ENCODE measurements at regions not wholly inside any gene's neighbourhood (a gene's known extent, or its start where the extent isn't known, plus 50 kb on each side); places are given as distances from the start of the nearest gene placed in this dataset.
"Not testable (repeated sequence)": the region's sequence is repeated elsewhere in the genome, so short reads cannot be mapped to it uniquely, and the experiment has no call there.

GRCh38 chr10:129213996-129214395 is 253.0 kb upstream of the MGMT start:
- not testable (repeated sequence) for DNase-seq

- no peak for DNase-seq
Measured at GRCh38 chr10:129219364-129219763, 247.7 kb upstream of the MGMT start.

- no peak for DNase-seq
Measured at GRCh38 chr10:129222436-129222835, 244.6 kb upstream of the MGMT start.

- no peak for DNase-seq
Measured at GRCh38 chr10:129223363-129223762, 243.7 kb upstream of the MGMT start.

GRCh38 chr10:129224065-129224464 is 243.0 kb upstream of the MGMT start:
- no peak for DNase-seq

GRCh38 chr10:129231821-129232220 is 235.2 kb upstream of the MGMT start:
- DNase-seq: no peak

GRCh38 chr10:129233351-129234148 is 233.5 kb upstream of the MGMT start:
- DNase-seq: no peak

GRCh38 chr10:129236274-129236691 is 230.8 kb upstream of the MGMT start:
- DNase-seq: no peak

- DNase-seq: no peak
Measured at GRCh38 chr10:129241461-129241860, 225.6 kb upstream of the MGMT start.

- no peak for DNase-seq
Measured at GRCh38 chr10:129244298-129244697, 222.7 kb upstream of the MGMT start.

GRCh38 chr10:129244757-129245156 is 222.3 kb upstream of the MGMT start:
- no peak for DNase-seq

GRCh38 chr10:129253161-129253864 is 213.7 kb upstream of the MGMT start:
- DNase-seq: no peak

GRCh38 chr10:129253865-129254179 is 213.2 kb upstream of the MGMT start:
- DNase-seq: no peak

- no peak for DNase-seq
Measured at GRCh38 chr10:129258283-129258923, 208.6 kb upstream of the MGMT start.

- no peak for DNase-seq
Measured at GRCh38 chr10:129259128-129259815, 207.8 kb upstream of the MGMT start.

GRCh38 chr10:129272176-129272575 is 194.9 kb upstream of the MGMT start:
- DNase-seq: no peak

- DNase-seq: no peak
Measured at GRCh38 chr10:129272866-129273650, 194.0 kb upstream of the MGMT start.

- no peak for DNase-seq
Measured at GRCh38 chr10:129273860-129274259, 193.2 kb upstream of the MGMT start.

GRCh38 chr10:129274748-129275474 is 192.1 kb upstream of the MGMT start:
- DNase-seq: no peak

GRCh38 chr10:129275886-129276285 is 191.2 kb upstream of the MGMT start:
- DNase-seq: no peak

GRCh38 chr10:129277084-129277483 is 190.0 kb upstream of the MGMT start:
- DNase-seq: no peak

- DNase-seq: no peak
Measured at GRCh38 chr10:129277841-129278240, 189.2 kb upstream of the MGMT start.

Data from GDM1 (cell line).